RWPE1 (cell line): ENCODE measurements at regions not wholly inside any gene's neighbourhood (a gene's known extent, or its start where the extent isn't known, plus 50 kb on each side); places are given as distances from the start of the nearest gene placed in this dataset.
"Not testable (repeated sequence)": the region's sequence is repeated elsewhere in the genome, so short reads cannot be mapped to it uniquely, and the experiment has no call there.

Source experiments
- CTCF ChIA-PET: fragments of 350-600 bp; sonication (Branson Sonifier 250); formaldehyde crosslinking; extraction: SDS; loops from one replicate; lab custom pipeline; 2021; lab: Yijun Ruan, JAX
- POLR2A ChIA-PET: fragments of 400-600 bp; formaldehyde crosslinking; extraction: SDS; loops from one replicate; lab custom pipeline; 2020; ENCODE audit warnings: antibody characterized with exemption; ENCODE audit not compliant: low non-redundant PET; lab: Yijun Ruan, JAX
- DNase-seq: peaks from one replicate; pipeline ENCODE4 v3.0.0; 2012; ENCODE audit warnings: low spot score
- H3K27ac ChIP-seq: fragments of 450-650 bp; 2 replicates; pipeline ENCODE4 v1.5.1; 2017
- TF ChIP-seq, protein P1 (sequence below): fragments of 450-650 bp; conservative IDR thresholded peaks from 2 replicates; pipeline ENCODE4 v1.5.1; 2017; ENCODE audit warnings: low read depth, mild to moderate bottlenecking

DNA sequence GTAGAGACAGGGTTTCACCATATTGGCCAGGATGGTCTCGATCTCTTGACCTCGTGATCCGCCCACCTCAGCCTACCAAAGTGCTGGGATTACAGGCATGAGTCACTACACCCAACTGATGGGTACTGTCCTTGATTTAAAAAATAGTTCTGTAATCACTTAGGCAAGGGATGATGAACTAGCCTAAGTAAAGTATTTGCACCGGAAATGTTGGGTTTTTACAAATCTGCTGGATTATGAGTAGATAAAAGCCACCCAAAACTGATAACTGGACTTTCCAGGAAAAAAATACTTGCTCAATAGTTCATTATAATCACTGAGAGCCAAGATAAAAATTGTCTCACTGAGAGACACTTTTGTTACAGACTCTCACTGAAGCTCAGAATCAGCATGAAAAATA lies 218.0 kb downstream of the WNT5A start:
- POLR2A ChIA-PET: no interaction called here
- CTCF ChIA-PET: no interaction called here
- H3K27ac ChIP-seq: no peak overlapping the region
- TF ChIP-seq, protein P1, sequence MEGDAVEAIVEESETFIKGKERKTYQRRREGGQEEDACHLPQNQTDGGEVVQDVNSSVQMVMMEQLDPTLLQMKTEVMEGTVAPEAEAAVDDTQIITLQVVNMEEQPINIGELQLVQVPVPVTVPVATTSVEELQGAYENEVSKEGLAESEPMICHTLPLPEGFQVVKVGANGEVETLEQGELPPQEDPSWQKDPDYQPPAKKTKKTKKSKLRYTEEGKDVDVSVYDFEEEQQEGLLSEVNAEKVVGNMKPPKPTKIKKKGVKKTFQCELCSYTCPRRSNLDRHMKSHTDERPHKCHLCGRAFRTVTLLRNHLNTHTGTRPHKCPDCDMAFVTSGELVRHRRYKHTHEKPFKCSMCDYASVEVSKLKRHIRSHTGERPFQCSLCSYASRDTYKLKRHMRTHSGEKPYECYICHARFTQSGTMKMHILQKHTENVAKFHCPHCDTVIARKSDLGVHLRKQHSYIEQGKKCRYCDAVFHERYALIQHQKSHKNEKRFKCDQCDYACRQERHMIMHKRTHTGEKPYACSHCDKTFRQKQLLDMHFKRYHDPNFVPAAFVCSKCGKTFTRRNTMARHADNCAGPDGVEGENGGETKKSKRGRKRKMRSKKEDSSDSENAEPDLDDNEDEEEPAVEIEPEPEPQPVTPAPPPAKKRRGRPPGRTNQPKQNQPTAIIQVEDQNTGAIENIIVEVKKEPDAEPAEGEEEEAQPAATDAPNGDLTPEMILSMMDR: no peak
- no peak for DNase-seq

DNA sequence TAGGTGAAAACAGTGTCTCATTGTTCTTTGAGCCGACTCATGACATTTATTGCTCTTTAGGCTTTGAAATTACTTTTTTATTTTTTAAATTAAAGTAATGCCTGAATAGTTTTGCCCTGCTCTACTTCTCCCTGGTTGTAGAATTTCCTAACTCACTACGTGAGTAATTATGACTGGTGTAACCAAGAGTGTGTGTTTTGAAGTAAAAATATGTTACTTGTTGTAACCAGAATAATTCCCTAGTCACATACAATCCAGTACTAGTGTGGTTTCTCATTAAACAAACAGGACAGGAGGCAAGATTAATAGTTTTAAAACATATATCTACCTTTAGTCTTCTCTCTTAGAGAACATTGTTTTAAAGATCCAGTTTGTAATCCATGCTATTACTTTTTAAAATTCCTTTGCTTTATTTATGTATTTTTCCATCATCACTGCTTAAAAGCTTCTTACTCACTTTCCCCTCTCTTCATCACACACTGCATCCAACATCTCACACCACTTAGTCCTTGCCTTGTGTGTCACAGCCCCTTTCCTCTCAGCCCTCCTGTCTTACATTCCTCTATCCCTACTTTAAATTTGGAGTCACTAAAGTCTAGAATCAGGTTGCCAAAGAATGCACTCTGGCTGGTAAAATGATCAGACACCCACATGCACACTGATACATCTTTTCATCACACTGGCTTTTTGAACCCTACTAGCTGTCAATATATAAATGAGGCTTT lies 219.7 kb downstream of the WNT5A start:
- H3K27ac ChIP-seq: no peak overlapping the region
- CTCF ChIA-PET: no interaction called here
- POLR2A ChIA-PET: no interaction called here
- DNase-seq: no peak
- TF ChIP-seq, protein P1: no peak

GRCh38 chr3:55264919-55265318 lies 222.2 kb downstream of the WNT5A start:
- CTCF ChIA-PET: no interaction called here
- POLR2A ChIA-PET: no interaction called here
- DNase-seq: no peak
- TF ChIP-seq, protein P1: no peak
- no peak overlapping the region for H3K27ac ChIP-seq

DNA sequence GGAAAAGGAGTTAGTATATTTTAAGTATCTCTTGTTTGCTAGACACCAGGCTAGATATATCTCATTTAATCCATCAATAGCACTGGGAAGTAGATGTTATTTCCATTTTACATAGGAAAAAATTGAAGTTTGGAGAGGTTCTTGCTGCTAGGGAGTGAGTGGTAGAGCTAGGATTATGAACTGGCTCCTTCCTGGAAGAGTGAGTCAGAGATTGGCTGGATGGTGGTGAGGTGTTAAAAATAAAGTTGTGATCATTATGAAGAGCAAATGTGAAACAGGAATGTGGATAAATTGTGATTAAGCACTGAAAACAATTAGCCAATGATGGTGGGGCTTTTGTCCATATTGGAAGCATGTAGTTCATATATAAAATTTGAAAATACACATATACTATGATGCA lies 234.2 kb downstream of the WNT5A start:
- CTCF ChIA-PET: no interaction called here
- no peak overlapping the region for H3K27ac ChIP-seq
- TF ChIP-seq, protein P1: no peak
- DNase-seq: no peak
- POLR2A ChIA-PET: no interaction called here

DNA sequence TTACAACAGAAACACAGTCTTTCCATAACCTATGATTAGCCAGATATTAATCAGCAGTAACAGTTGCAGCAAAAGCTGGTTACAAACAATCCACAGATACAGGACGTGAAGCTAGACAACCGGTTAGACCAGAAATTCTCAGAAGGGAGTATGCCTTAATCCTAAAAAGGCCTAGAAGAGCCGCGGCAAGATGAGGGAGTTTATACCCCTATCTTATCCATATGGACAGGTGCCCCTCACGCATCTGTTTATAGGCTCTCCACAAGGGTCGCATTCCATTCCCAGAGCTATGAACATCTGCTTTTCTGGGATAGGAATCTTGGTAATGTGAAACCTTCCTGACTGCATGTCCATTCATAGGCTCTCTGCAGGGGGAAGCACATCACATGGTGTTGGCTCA lies 237.9 kb downstream of the WNT5A start:
- CTCF ChIA-PET, H3K27ac ChIP-seq, DNase-seq, POLR2A ChIA-PET: not testable (repeated sequence)

DNA sequence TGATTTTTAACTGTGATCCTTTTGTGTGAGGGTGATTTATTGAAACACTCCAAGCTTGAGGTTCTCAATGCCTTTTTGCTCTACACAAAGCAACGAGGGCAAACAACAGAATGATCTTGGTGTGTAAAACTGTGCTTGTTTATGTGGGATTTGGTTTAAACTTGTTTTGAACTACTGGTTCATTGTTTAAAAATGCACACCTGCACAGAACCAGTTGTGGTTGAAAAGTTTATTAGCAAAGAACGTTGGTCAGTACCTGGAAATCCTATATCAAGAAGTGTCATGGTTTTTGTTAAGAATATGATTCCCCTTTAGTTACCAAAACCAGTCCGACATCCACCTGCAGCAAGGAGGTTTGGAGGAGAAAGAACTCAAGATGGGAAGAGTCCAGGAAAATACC lies 239.4 kb downstream of the WNT5A start:
- ChIA-PET CTCF (no interaction called here), POLR2A (no interaction called here)
- no peak overlapping the region for H3K27ac ChIP-seq
- TF ChIP-seq, protein P1: no peak
- DNase-seq: no peak

DNA sequence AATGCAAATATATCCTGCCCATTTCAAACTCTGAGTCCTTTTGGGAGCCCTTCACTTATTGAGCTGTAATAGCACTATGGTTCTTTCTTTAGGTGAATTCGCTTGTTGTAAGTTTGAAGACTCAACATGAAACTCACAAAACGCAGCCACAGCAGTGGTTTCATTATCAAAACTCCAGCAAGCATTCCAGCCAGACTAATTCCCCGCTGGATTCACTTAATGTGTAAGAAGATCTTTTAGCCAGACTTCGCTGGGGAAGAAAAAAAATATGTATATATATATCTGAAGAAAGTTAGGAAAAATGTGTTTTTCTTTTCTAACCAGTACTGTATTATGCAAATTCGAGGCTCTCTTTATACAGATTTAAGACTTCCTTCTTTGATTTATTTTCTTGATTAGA lies 241.1 kb downstream of the WNT5A start:
- ChIA-PET POLR2A (no interaction called here), CTCF (no interaction called here)
- no peak for DNase-seq
- TF ChIP-seq, protein P1: no peak
- H3K27ac ChIP-seq: no peak overlapping the region
